C4-2B (cell line): ENCODE measurements at regions not wholly inside any gene's neighbourhood (a gene's known extent, or its start where the extent isn't known, plus 50 kb on each side); places are given as distances from the start of the nearest gene placed in this dataset.

Experiments
- H3K27ac ChIP-seq: fragments of 450-650 bp; 2 replicates; pipeline ENCODE4 v1.5.1; 2017
- ZFX ChIP-seq: fragments of 450-650 bp; IDR thresholded peaks from 2 replicates; pipeline ENCODE4 v1.6.1; 2017
- TF ChIP-seq, protein P1 (sequence below): fragments of 450-650 bp; conservative IDR thresholded peaks from 2 replicates; pipeline ENCODE4 v1.5.1; 2017; ENCODE audit warnings: mild to moderate bottlenecking

DNA sequence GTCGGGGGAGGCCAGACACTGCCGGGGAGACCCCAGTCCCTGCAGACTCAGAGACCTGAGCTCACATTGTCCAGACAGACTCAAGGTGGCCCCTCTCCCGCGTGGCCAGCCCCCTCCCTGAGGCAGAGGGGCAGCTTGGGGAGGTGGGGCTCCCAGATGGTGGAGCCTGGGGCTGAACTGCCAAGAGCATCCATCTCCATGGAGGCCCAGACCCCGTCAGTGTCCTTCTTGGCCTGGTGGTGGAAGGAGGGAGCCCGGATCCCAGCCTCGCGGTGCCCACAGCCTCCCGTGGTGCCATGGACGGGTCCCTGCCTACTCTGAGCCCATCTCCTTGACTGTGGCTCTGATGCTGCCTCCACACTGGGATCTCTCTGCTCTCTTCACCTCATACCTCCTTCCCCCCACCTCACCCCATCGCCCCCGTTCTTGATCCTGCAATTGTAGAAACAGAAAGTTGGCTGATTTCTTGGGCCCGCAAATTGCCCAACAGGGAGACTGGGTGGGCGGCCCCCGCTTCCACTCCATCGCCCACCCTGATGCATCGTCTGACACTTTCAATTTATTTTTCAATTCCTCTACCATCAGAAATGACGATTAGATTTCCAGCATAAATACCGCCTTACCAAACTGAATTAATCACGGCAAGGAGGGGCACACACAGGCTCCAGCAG is 348.9 kb downstream of the MATN1 start:
- H3K27ac ChIP-seq, result no peak overlapping the region
- no peak for TF ChIP-seq ZFX
- TF ChIP-seq, protein P1, sequence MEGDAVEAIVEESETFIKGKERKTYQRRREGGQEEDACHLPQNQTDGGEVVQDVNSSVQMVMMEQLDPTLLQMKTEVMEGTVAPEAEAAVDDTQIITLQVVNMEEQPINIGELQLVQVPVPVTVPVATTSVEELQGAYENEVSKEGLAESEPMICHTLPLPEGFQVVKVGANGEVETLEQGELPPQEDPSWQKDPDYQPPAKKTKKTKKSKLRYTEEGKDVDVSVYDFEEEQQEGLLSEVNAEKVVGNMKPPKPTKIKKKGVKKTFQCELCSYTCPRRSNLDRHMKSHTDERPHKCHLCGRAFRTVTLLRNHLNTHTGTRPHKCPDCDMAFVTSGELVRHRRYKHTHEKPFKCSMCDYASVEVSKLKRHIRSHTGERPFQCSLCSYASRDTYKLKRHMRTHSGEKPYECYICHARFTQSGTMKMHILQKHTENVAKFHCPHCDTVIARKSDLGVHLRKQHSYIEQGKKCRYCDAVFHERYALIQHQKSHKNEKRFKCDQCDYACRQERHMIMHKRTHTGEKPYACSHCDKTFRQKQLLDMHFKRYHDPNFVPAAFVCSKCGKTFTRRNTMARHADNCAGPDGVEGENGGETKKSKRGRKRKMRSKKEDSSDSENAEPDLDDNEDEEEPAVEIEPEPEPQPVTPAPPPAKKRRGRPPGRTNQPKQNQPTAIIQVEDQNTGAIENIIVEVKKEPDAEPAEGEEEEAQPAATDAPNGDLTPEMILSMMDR, result no peak

DNA sequence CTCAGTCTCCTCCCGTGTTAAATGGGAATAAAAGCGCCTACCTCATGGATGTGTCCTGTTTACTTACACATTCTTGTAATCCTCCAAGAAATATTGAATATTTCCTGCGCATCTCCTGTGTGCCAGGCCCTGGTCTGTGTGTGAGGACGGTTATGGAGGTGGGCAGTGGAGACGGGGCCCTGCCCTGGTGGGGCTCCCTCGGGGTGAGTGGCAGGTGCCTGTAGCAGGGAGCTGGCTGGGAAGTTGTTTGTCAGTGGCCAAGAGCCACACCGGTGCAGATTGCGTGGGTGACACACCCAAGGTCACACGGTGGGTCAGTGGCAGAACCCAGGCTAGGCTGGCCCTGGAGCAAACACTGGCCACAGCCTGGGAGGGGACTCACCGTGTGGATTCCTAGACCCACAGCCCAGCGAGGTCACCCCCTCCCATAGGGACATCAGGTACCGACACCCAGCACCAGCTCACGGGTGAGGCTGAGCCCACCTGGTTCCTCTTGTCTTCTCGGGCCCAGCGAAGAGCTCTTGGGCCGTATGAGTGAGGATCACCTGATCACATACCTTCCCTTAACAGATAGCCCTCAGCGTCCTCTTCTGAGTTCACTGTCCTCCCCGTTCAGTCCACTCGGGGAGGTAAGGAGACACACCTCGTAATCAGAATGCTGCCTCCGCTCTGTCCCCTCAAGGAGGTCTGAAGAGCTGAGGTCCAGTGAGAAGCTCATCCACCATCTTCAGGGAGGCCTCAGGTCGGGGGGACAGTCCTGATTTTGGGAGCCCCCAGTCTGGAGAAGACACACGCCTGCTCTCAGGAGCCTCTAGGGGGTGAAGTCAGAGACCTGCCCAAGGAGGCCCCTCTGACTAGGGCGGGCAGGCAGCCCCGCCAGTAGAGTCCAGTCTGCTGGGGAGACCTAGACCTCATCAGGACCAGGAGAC is 349.6 kb downstream of the MATN1 start:
- TF ChIP-seq, protein P1, result no peak
- TF ChIP-seq ZFX, result no peak
- no peak overlapping the region for H3K27ac ChIP-seq

DNA sequence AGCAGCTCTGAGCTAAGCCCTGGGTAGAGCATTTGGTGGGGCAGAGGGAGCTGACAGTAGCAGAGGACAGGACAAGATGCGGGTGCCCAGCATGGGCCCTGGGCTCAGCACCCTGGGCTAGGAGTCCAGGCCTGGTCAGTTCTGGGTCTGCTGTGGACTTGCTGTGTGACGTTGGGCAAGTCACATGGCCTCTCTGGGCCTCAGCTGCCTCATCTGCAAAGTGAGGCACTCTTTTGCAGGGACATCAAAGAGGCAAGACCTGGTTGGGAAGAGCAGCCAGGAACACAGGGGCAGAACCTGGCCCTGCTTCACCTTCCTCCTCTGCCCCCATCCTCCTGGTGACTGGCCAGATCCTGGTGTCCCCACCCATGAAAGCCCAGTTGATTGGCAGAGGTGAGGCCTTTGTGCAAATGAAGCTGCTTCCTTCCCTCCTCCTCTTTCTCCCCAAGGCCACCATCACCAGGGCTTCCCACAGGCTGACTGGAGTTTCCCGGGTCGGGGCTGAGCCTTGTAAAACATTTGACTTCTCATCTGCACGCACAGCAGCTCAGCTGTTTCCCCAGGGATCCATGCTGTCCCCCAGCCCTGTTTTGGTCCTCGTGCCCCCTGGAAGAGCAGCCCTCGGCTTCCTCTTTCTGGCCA is 350.5 kb downstream of the MATN1 start:
- no peak overlapping the region for H3K27ac ChIP-seq
- TF ChIP-seq, protein P1, result no peak
- TF ChIP-seq ZFX, result no peak

DNA sequence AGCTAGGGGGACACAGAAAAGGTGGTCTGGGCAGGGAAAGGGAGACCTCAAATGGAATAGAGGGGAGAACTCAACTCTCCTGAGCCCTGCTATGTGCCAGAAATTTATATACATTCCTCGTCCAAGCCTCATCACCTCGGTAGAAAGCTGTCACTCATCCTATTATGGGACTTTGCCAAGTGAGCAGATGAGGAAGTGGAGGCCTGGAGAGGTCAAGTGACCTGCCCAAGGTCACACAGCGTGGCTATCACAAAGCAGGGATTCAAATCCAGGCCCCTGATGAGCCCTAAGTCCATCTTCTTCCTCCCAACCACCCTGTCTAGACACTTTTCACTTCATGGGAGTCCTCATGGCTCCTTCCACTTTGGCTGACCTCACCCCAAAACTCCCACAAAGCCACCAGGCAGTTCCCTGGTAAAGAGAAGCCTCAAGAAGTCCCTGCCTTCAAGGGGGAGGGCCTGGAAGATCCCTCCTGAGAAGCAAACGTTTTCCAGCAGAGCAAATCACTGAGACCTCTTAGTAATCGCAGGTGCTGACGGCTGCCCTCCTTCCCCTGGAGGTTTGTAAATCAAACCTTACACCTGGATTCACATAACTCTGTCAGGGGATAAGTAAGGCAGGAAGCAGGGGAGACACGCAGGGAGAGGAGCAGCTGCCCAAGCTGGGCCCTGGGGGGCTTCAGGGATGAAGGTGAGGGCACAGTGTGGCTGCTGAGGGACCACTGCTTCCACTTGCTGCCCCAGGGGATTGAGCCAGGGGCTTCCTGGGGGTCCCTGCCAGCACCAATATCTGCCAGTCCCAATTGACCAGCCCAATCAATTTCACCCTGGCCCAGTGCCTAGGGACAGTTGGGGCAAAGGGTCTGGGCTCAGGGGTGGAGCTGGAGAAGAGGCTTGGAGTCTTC is 351.2 kb downstream of the MATN1 start:
- H3K27ac ChIP-seq, result no peak overlapping the region
- TF ChIP-seq ZFX, result no peak
- TF ChIP-seq, protein P1, result no peak

DNA sequence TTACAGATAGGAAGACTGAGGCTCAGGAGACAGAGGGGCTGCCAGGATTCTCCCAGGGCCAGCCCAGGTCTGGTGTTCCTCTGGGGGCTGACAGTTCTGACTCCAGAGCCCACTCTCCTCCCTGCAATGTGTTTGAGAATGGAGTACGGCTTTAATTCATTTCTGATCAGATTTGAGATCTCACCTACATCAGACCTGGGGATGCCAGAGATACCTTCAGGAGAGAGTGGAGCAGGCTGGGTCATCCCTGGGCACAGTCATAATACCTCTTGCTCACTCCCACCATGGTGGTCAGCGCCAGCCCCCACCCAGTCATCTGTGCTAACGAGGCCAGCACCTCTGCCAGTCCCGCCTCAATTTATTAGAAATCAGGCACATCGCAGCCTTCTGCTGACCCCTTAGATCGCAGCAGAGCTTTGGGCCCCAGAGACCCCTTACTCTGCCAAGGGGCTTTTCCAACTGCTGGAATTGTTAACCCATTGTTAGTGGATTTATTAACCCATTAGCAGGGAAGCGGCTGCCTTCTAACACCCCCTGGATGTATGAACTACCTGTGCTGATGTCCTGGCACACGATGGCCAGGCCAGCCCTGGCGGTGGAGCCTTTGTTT is 352.1 kb downstream of the MATN1 start:
- no peak overlapping the region for H3K27ac ChIP-seq
- no peak for TF ChIP-seq ZFX
- TF ChIP-seq, protein P1, result no peak

DNA sequence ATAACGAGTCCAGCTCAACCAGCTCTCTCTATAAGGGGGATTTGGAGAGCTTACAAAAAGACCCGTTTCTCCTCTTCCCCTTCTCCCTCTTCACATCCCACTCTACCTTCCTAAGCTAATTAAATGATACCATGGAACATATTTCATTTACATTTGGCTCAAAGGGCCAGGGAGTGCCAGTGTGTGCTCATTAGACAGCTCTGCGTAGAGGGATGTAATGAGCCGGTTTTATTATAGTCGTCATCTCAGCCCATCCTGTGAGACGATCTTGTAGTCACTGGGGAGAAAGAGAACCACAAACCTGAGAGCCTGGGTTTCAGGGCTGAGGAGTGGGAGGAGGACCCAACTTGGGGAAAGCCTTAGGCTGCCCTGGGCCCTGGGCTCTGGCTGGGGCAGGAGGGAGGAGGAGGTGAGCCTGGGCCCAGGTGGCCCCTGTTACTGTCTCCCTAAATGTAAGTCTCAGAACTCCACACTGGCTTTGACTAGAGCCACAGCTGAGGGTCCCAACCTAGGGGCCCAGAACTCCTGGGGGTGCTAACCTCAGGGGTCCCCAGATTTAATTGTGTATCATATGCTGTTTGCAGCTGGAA is 354.6 kb downstream of the MATN1 start:
- TF ChIP-seq, protein P1, result no peak
- no peak for TF ChIP-seq ZFX

More for the DNA sequence above, 354.6 kb downstream of the MATN1 start:
- H3K27ac ChIP-seq, result no peak overlapping the region
